HG03097 (cell line): ENCODE measurements at regions not wholly inside any gene's neighbourhood (a gene's known extent, or its start where the extent isn't known, plus 50 kb on each side); places are given as distances from the start of the nearest gene placed in this dataset.
"Not testable (repeated sequence)": the region's sequence is repeated elsewhere in the genome, so short reads cannot be mapped to it uniquely, and the experiment has no call there.

Experiments used
- ATAC-seq: cut with Tn5 transposase; IDR thresholded peaks from one replicate; pipeline ENCODE4 v1.9.1; 2021; ENCODE audit not compliant: unreplicated experiment, low FRiP score

DNA sequence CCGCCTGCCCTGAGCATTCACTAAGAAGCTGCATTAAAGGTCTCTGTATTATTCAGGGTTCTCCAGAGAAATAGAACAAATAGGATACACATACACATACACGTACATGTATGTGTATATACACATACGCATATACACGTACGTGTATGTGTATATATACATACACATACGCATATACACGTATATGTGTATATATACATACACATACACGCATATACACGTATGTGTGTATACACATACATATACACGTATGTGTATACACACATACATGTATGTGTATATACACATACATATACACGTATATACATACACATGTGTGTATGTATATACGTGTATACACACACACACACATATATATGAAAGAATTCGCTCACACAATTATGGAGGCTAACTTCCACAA is 108.9 kb upstream of the BARHL2 start:
- ATAC-seq: no peak

DNA sequence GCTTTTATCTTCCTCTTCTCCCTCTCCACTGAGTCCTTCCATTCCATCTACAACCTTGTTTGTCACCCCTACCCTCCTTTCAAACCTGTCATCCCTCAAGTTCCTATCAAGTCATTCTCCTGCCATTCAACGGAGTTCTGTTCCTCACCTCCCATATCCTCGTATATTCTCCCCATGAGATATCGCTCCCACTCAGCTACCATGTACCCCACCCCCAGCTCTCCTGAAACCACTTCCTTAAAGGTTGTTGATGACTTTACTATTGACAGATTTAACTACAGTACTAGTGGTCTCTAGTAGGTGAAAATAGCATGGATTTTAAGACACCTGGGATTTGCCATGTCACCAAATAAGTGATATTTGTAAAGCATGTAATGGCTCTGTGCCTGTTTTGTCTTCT is 107.4 kb upstream of the BARHL2 start:
- no peak for ATAC-seq

DNA sequence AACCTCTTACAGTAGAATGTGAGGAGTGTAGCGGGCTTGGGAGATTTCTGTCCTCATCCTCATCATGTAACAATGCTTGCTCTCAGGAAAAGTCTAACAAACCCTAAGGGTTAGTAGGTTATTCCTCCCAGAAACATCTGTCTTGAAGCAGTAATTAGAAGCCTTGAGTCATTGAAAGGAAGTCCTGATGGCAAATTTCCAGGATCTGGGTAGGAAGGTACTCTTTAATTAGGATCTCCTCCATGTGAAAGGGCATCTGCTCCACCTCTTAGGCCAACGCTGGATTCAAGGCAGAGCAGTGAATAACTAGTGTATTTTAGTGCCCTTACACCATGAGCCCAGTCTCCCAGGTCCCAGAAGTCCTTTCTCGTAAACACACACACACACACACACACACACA is 106.6 kb upstream of the BARHL2 start:
- ATAC-seq: no peak

DNA sequence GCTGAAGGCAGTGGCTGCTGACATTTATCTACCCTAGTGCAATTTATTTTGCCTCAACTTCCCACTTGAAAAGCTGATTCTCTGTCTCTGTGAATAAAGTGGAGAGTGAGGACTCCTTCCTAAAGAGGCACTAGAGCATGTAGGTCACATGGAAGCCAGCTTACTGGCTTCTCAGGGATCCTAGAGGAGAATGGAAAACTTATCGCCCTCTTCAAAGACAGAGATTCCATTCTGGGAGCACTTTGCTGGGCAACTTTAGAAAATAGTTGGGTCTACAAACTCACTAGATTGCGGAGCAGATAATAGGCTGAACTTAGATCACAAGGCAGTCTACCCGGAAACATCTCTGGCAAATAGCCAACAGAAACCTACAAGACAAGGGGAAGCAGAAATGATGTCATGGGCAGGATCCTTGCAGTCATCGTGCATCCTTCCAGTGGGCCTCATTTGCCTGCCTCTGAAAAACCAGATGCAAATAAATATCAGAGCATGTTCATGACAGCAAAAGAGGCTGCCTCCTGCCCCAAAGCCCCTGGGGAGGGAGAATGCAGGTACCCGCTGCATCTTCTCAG is 104.8 kb upstream of the BARHL2 start:
- ATAC-seq: no peak

DNA sequence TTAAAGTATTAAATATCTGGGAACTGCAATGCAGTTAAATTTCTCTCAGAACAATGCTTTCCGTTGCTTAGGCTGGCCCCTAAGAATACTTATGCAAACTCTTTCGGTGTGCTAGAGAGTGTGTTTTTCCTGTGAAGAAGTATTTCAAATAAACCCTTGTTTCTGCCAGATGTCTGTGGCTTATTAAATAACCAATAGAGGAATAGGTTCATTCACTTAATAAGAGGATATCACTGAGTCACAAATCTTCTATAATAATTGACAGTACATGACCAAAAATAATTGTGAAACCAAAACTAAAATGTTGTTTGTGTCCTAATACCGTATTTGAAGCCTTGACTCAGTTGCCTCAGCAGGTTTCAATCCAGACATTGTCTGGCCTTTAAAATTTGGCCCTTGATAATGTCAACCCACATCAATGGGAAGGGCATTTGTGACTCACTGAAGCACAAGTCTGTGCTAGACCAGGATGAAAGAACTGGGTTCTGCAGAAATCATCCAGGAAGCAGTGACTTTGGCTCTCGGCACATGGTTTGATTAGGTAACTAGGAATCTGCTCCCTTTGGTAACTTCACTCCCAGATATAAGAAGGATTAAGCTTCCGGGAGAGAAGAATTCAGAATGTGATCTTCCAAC is 104.2 kb upstream of the BARHL2 start:
- no peak for ATAC-seq

DNA sequence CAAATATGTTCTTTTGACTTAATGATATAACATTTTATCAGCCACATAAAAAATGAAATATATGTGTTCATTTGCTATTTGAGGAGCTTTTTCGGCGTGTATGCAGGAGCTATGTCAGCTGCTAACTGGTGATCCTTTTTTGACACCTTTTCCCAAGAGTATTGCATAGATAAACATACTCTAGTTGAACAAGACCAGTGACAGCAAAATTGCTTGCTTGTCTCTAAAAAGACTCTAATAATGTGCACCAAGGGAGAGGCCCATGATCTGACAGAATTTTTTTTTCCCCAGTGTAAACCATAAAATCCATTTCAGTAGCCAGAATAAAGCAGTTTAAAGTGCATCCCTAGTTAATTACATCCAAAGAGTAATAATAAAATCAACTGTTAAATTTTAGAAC is 103.6 kb upstream of the BARHL2 start:
- no peak for ATAC-seq

DNA sequence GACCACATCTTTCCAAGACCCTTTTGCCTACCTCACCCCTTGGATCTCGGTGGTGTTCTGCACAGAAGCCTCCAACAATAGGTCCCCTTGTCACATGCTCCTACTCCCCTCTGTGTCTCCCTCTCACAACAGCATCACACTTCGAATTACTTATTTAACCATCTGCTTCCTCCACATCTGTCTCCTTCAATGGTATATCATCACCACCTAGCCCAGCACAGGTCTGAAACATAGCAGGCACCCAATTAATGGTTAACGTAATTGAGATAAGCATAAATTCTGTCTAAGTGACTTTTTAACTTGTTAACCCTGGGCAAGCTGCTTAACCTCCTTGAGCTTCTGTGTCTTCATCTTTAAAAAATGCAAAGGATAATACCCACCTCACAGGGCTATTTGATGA is 100.3 kb upstream of the BARHL2 start:
- no peak for ATAC-seq

DNA sequence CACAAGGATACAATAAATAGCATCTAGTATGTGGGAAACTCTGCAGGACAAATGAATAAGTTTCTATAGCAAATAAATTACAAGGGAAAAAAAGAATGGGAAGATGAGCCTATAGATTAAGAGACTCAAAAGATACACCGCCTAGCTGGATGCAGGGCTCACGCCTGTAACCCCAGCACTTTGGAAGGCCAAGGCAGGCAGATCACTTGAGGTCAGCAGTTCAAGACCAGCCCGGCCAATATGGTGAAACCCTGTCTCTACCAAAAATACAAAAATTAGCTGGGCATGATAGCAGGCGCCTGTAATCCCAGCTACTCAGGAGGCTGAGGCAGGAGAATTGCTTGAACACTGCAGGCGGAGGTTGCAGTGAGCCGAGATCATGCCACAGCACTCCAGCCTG is 95.1 kb upstream of the BARHL2 start:
- not testable (repeated sequence) for ATAC-seq

DNA sequence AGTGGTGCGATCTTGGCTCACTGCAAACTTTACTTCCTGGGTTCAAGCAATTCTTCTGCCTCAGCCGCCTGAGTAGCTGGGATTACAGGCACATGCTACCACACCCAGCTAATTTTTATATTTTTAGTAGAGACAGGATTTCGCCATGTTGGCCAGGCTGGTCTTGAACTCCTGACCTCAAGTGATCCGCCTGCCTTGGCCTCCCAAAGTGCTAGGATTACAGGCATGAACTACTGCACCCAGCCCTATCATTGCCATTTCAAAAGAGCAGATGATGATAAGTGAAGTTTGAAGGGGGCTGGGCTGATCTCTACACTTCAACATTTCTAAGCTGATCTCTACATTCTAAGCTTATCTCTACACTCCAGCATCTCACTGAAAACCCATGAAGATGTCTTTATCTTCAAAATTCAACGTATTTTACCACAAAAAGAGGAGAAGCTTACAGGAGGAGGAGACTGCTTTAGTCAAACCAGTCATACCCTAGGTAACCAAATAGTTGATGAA is 94.4 kb upstream of the BARHL2 start:
- not testable (repeated sequence) for ATAC-seq

DNA sequence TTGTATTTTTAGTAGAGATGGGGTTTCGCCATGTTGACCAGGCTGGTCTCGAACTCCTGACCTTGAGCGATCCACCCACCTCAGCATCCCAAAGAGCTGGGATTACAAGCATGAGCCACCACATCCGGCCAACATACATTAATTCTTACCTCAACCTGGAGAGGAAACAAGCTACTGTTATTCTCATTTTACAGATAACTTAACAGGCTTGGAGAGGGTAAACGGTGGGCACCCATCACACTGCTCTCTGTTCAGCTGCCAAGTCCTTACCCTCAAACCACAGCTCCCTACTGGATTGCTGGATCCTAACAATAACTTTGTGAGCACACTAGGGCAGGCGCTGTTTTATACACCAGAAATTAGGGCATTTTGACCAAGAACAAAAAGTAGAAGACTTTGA is 93.6 kb upstream of the BARHL2 start:
- ATAC-seq: no peak

DNA sequence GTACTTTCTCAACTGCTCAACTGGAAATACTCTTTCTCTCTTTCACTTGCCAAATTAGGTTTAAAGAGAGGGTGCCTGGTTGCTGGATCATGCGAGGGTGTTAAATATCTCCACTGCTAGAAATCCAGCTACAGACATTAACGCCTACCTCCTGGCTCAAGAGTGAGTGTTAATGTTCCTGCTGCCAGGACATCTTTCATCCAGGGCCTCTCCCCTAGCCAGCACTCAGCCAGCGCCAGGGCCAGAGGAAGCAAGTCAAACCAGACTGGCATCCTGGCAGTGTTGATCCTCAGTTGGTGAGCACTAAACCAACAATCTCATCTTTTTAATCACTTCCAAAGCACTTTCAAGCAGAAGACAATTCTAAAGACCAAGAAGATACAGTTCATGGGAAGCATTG is 92.9 kb upstream of the BARHL2 start:
- ATAC-seq: no peak

DNA sequence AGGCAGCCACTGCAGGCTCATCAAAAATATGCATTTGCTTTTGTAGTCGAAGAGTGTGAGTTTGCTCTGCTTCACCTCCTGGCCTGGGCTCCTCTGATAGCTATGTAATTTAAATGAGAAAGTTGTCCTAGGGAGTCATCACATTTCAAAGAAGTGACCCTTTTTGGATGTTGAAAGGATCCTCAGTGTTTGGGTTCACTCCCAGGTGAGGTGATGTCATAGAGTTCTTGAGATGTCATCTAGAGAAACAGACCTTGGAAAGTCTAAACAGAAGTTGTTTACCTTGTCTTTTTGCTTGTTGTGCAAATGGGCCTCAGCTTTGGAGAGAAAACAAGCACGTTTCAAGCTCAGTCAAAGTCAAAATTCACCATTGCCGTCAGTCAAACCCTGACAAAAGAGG is 92.0 kb upstream of the BARHL2 start:
- ATAC-seq: no peak

DNA sequence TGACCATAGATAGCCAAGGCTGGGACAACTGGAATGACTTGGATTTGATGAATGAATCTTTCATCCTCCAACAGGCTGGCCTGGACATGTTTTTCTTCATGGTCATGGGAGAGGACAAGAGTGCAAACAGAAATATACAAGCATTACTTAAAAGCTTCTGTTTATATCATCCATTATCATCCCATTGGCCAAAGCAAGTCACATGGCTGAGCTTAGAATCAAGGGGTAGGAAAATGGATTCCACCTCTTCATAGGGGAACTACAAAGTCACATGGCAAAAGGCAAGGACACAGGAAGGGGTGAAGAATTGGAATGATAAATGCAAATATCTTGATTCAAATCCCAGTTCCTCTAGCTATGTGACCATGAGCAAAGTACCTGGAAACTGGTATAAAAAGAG is 90.2 kb upstream of the BARHL2 start:
- no peak for ATAC-seq

DNA sequence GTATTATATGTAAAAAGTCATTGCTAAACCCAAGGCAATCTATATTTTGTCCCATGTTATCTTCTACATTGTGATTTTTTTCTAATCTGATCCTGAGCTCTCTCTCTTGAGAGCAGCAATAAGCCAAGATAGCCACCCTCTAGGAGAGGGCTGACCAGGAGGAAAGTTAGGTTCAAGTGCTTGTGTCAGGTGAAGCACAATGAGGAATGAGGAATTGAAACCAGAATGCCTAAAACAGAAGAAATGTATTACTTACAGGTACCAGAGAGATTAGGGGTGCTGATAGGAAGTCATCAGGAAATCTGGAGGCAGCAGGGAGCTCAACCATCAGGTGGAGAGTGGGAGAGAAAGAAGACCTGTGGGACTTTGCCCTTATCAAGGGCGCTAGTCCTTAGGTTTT is 85.5 kb upstream of the BARHL2 start:
- no peak for ATAC-seq

DNA sequence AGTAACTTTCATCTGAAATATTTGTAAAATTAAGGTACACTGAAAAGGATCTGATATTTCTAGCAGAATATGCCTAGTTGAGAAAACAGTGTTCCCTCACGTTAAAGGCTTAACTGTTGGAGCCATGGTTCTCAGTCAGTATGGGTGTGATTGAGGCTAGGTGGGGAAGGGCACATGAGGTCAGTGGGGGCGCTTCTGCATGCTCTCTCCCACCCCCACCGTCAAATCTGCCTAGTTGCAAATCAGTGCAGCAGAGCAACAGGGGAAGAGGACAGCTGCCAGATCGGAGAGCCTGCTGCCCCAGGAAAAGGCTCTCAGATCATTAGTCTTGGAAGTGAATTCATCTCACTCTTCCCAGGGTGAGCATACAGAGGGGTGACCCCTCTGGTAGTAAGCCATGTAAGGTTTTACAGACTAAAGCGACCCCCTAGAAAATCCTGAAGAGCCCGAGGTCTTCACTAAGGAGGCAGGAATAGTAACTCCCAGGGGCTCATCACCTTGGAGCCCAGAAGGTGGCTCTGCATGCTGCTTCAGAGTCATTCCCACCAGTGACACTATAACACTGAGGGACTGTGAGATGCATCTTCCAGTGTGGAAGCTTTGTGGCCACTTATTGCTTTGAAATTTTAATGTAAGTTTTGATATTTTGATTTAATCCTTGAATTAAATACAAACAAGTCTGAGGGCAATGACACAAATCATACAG is 83.1 kb upstream of the BARHL2 start:
- ATAC-seq: no peak

DNA sequence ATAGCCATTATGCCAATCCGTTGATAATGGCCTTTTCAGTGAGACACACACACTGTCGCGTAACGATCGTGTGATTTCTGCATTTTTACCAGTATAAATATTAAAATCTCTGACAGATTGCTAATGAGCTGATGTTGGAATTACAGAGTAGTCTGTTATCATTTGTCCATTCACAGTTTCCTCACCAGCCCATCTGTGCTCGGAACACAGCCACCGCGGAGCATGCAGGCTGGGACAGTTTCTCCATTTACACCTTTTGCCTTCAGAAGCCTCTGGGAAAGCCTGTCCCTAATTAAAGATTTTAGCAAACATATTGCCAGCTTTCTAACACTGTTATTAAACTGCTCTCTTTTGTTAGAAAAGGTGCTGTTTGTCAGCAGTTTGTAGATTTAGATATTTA is 82.2 kb upstream of the BARHL2 start:
- ATAC-seq: no peak

DNA sequence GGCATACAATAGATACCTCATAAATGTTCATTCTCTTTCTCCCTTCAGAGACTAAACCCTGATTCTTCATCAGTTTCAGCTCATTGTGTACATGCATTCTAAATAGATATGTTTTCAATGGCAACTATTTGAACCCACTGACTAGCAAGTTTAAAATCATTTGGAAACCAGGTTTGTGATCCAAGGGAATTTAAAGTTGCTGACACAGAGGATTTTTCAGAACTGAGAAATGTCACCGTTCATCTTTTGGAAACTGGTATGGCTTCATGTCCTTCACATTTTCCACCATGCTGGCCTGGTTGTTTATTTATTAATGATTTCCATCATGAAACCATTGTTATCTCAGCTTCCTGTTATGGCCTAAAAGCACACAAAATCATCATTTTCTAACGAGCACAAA is 81.8 kb upstream of the BARHL2 start:
- ATAC-seq: no peak

DNA sequence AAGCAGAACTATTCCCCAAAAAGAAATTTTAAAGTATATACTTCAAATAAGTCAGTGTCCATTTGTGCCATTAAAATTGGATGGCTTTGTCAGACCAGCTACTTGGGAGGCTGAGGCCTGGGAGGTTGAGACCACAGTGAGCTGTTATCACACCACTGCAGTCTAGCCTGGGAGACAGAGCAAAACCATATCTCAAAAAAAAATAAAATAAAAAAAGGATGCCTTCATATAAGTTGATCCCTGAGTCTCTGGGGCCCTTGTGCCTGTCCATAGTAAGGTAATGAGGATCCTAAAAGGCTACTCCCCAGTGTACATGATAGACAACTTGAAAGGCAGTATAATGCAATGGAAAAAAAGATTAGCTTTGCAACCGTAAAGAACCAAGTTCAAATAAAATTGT is 81.2 kb upstream of the BARHL2 start:
- ATAC-seq: no peak

DNA sequence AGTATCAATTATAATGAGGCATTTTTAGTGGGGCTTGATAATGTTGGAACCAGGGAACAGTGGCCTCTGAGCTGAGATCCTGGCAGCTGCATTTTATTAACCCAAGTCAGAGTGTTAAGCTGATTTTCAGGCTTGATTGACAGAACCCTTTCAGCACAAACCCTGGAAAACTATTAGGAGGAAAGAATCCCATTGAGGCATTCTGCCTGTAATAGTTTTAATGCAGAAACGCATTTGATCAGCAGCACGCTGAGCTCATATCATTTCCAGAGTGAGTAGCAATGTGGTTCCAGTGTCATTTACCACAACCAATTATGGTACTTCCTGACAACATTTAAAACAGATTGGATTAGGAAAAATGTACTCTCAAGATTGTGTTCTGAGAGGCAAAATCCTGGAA is 78.3 kb upstream of the BARHL2 start:
- no peak for ATAC-seq

DNA sequence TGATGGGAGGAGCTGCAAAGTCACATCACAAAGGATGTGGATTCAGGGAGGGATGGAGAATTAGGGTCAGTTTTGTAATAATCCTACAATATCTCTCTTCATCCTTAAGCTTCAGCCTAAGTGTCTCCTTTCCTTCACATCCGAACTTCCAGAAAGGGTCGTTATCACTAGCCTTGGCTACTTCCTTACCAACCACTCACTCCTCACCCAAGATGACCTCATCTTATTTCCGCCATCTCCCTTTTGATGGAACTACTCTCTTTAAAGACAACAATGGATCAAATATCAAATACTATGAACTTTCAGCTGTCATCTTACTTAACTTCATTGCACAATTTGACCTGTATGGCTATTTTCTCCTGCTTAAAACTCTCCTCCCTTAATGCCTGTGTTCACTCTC is 69.6 kb upstream of the BARHL2 start:
- no peak for ATAC-seq

DNA sequence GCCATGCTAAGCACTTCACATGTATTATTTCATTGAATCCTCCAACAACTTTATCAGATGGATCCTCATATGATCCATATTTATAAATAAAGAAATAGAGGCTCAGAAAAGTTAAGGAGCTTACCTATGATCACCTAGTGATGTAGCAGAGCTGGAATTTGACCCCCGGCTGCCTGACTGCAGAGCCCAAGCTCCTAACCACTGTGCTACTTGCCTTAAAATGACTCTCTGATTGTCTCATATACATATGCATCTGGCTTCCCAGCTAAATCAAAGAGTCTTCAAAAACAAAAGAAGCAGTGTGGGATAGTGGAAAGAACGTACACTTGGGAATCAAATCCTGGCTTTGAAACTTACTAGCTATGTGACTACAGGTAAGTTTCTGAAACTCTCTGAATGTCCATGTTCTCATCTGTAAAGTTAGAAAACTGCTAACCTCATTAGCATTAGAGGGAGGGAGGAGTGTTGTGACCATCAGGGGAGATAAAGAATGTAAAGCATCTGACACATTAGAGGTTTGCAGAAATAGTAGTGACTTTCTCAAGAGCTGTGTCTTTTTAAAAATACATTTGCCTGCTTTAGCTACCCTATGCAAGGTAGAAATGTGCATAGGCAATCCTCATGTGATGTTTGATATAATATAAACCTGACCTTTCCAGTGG is 67.2 kb upstream of the BARHL2 start:
- ATAC-seq: no peak

DNA sequence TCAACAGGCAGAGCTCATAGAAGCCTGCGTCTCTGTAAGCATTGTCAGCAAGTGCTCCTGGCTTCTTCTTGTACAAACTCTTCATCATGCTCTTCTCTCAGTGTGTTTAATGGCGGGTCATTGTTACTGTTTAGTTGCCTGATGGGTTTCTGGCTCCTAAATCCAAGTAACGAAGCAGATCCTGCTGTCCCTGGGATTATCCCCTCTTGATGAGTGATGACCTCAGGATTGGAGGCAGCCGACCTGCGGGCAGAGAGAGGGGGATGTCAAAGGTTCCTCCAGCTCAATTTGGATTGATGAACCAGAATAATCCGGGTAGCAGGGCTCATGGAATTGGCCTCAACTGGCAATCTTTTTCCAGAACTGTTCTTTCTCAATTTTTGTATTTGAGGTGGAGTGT is 66.1 kb upstream of the BARHL2 start:
- ATAC-seq: no peak
